ENCODE measurements at regions not wholly inside any gene's neighbourhood (a gene's known extent, or its start where the extent isn't known, plus 50 kb on each side); places are given as distances from the start of the nearest gene placed in this dataset.

GRCh38 chr5:2125171-2125900, 242.6 kb upstream of the IRX4 start:
- H3K27me3 ChIP-seq, result no peaks in the 10 kb centered on the region
- H3K9me3 ChIP-seq, result peaks cover 0 to 14% (median 0%) of the 10 kb centered on the region in 4 donors
- DNase-seq (ENCODE audit: low spot score in 2 of 2), result no peak
- WGBS, 2 donors, result 48 to 54% methylated on average over 8 of the region's 8 CpGs
- no peaks in the 10 kb centered on the region for H3K36me3 ChIP-seq
- no peak overlapping the region for H3K4me3 ChIP-seq
- H3K27ac ChIP-seq, result no peak overlapping the region
- no peak for TF ChIP-seq EP300 (IDR thresholded peaks at IDR 0.05)
- TF ChIP-seq POLR2A (IDR thresholded peaks at IDR 0.05), result no peak
- TF ChIP-seq, protein P1, sequence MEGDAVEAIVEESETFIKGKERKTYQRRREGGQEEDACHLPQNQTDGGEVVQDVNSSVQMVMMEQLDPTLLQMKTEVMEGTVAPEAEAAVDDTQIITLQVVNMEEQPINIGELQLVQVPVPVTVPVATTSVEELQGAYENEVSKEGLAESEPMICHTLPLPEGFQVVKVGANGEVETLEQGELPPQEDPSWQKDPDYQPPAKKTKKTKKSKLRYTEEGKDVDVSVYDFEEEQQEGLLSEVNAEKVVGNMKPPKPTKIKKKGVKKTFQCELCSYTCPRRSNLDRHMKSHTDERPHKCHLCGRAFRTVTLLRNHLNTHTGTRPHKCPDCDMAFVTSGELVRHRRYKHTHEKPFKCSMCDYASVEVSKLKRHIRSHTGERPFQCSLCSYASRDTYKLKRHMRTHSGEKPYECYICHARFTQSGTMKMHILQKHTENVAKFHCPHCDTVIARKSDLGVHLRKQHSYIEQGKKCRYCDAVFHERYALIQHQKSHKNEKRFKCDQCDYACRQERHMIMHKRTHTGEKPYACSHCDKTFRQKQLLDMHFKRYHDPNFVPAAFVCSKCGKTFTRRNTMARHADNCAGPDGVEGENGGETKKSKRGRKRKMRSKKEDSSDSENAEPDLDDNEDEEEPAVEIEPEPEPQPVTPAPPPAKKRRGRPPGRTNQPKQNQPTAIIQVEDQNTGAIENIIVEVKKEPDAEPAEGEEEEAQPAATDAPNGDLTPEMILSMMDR (IDR thresholded peaks at IDR 0.05), result no peak
- H3K4me1 ChIP-seq, result no peaks in the 10 kb centered on the region

DNA sequence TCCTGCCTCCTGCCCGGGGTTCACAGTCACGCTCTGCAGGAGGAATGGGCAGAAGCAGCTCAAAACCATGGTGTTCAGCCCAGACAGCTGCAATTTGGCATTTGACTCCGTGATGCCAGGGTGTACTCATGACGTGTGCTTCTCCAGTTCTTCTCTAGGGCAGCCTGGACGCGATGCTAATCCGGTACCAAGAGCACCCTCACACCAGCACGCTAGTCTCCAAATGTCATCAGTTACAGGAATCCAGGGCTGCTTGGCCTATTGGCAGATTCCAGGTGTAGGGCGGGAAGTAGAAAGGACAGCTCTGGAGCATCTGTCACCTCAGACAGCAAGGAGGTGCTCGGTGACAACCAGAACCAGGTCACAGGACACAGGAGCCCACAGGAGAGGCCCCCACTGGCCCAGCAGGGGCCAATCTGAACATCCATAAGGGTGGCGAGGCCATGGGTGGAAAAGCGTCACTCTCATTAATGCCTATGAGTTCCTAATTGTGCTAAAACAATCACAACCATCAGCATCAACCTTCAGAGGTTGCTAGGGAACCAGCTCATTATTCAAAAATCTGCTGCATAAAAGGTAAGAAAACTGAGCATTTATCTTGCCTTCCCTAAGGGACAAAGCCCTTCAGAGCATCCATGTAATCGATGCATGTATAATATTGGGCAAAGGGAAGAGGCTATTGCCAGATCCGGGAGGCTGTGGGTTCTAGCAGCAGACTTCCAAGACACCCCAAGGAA, 241.9 kb upstream of the IRX4 start:
- Histone ChIP-seq H3K36me3 (no peaks in the 10 kb centered on the region), H3K4me3 (no peak overlapping the region), H3K27me3 (no peaks in the 10 kb centered on the region), H3K9me3 (peaks cover 0 to 14% (median 0%) of the 10 kb centered on the region in 4 donors), H3K27ac (no peak overlapping the region), H3K4me1 (no peaks in the 10 kb centered on the region)
- TF ChIP-seq, protein P1 (IDR thresholded peaks at IDR 0.05), result no peak
- TF ChIP-seq EP300 (IDR thresholded peaks at IDR 0.05) (no peak), POLR2A (IDR thresholded peaks at IDR 0.05) (no peak)
- DNase-seq (ENCODE audit: low spot score in 2 of 2), result no peak
- 84 to 87% methylated on average over 13 to 14 of the region's 14 CpGs for WGBS, 2 donors

- TF ChIP-seq, protein P1 (IDR thresholded peaks at IDR 0.05), result no peak
- TF ChIP-seq EP300 (IDR thresholded peaks at IDR 0.05) (no peak), POLR2A (IDR thresholded peaks at IDR 0.05) (no peak)
- H3K4me3 ChIP-seq, result no peak overlapping the region
- H3K27me3 ChIP-seq, result no peaks in the 10 kb centered on the region
- no peaks in the 10 kb centered on the region for H3K4me1 ChIP-seq
- no peak overlapping the region for H3K27ac ChIP-seq
- no peaks in the 10 kb centered on the region for H3K36me3 ChIP-seq
- DNase-seq (ENCODE audit: low spot score in 2 of 2), result no peak
- 84 to 91% methylated on average over 7 of the region's 7 CpGs for WGBS, 2 donors
- H3K9me3 ChIP-seq, result peaks cover 0 to 14% (median 0%) of the 10 kb centered on the region in 4 donors
These were observed 241.1 kb upstream of the IRX4 start for GRCh38 chr5:2123874-2124273.

- Histone ChIP-seq H3K4me1 (no peaks in the 10 kb centered on the region), H3K4me3 (no peak overlapping the region), H3K27ac (no peak overlapping the region), H3K36me3 (no peaks in the 10 kb centered on the region), H3K9me3 (peaks cover 0 to 14% (median 0%) of the 10 kb centered on the region in 4 donors), H3K27me3 (no peaks in the 10 kb centered on the region)
- no peak for TF ChIP-seq POLR2A (IDR thresholded peaks at IDR 0.05)
- 66 to 77% methylated on average over 4 of the region's 4 CpGs for WGBS, 2 donors
- no peak for DNase-seq (ENCODE audit: low spot score in 2 of 2)
These were observed 237.6 kb upstream of the IRX4 start for GRCh38 chr5:2120361-2120760.

DNA sequence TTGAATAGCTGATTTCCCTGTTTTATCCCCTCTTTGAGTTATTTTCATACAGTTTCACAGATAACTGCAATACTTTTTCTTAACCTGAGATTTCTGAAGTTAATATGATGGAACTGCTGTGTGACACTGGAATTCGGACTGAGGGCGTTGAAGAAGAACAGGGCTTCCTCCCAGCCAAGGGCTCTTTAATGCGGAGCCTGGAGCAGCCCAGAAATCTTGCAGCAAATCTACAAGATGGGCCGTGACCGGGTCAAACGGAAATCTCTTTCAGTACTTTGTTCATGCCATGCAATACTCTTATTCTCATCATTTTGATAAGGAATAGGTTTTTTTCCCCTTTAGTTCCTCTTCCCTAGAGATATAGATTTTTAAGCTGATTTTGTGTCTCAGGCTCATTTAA, 236.8 kb upstream of the IRX4 start:
- no peak for DNase-seq (ENCODE audit: low spot score in 2 of 2)
- Histone ChIP-seq H3K4me3 (no peak overlapping the region), H3K27me3 (no peaks in the 10 kb centered on the region), H3K36me3 (no peaks in the 10 kb centered on the region), H3K27ac (no peak overlapping the region), H3K4me1 (no peaks in the 10 kb centered on the region), H3K9me3 (peaks cover 0 to 14% (median 0%) of the 10 kb centered on the region in 4 donors)
- TF ChIP-seq, protein P1 (IDR thresholded peaks at IDR 0.05), result no peak
- WGBS, 2 donors, result 22 to 25% methylated on average over 6 of the region's 6 CpGs
